HG03565 (cell line): ENCODE measurements at regions not wholly inside any gene's neighbourhood (a gene's known extent, or its start where the extent isn't known, plus 50 kb on each side); places are given as distances from the start of the nearest gene placed in this dataset.

Experiments
- ATAC-seq: cut with Tn5 transposase; IDR thresholded peaks from one replicate; pipeline ENCODE4 v1.9.1; 2021; ENCODE audit warnings: mild to moderate bottlenecking, moderate library complexity; ENCODE audit not compliant: unreplicated experiment

- no peak for ATAC-seq
Observed at GRCh38 chr15:85305050-85305449, 75.4 kb upstream of the AKAP13 start.

GRCh38 chr15:85306946-85307686, 73.3 kb upstream of the AKAP13 start:
- ATAC-seq: no peak

GRCh38 chr15:85307687-85308045, 72.7 kb upstream of the AKAP13 start:
- ATAC-seq: no peak

GRCh38 chr15:85311647-85312046, 68.8 kb upstream of the AKAP13 start:
- no peak for ATAC-seq

- peak; percentile 89 for ATAC-seq
Observed at GRCh38 chr15:85312486-85312885, 67.9 kb upstream of the AKAP13 start.

- ATAC-seq: no peak
Observed at GRCh38 chr15:85312929-85313331, 67.5 kb upstream of the AKAP13 start.

GRCh38 chr15:85313339-85313738, 67.1 kb upstream of the AKAP13 start:
- no peak for ATAC-seq

GRCh38 chr15:85314146-85314545, 66.3 kb upstream of the AKAP13 start:
- no peak for ATAC-seq

GRCh38 chr15:85314633-85315032, 65.8 kb upstream of the AKAP13 start:
- ATAC-seq: no peak

- no peak for ATAC-seq
Observed at GRCh38 chr15:85316244-85316934, 64.0 kb upstream of the AKAP13 start.

- ATAC-seq: peak; percentile 89
Observed at GRCh38 chr15:85318048-85318731, 62.2 kb upstream of the AKAP13 start.

- no peak for ATAC-seq
Observed at GRCh38 chr15:85318732-85319076, 61.7 kb upstream of the AKAP13 start.

- no peak for ATAC-seq
Observed at GRCh38 chr15:85324202-85324601, 56.2 kb upstream of the AKAP13 start.

- no peak for ATAC-seq
Observed at GRCh38 chr15:85325834-85326233, 54.6 kb upstream of the AKAP13 start.

- no peak for ATAC-seq
Observed at GRCh38 chr15:85326291-85326690, 54.1 kb upstream of the AKAP13 start.

GRCh38 chr15:85327820-85328219, 52.6 kb upstream of the AKAP13 start:
- no peak for ATAC-seq

- ATAC-seq: peak; percentile 48
Observed at GRCh38 chr15:85329561-85330422, 50.6 kb upstream of the AKAP13 start.
